Smooth muscle cell (in vitro differentiated cells): ENCODE measurements at regions not wholly inside any gene's neighbourhood (a gene's known extent, or its start where the extent isn't known, plus 50 kb on each side); places are given as distances from the start of the nearest gene placed in this dataset.

Source experiments
- DNase-seq: peaks from one replicate; lab custom pipeline; 2025; ENCODE audit not compliant: unreplicated experiment; lab: John Stamatoyannopoulos, UW
- H2AFZ ChIP-seq: fragments of 200-600 bp; sonication (generic); 2 replicates; pipeline ENCODE4 v1.6.0; 2016; ENCODE audit warnings: antibody characterized with exemption, low read depth, mild to moderate bottlenecking
- H3F3A ChIP-seq: fragments of 200-600 bp; sonication (generic); 2 replicates; pipeline ENCODE4 v1.6.0; 2017; ENCODE audit warnings: antibody characterized with exemption, low read depth
- H3K27ac ChIP-seq: fragments of 200-600 bp; sonication (generic); 2 replicates; pipeline ENCODE4 v1.5.1; 2016; ENCODE audit warnings: low read depth, mild to moderate bottlenecking
- H3K27me3 ChIP-seq: fragments of 200-600 bp; sonication (generic); 2 replicates; pipeline ENCODE4 v1.6.1; 2016; ENCODE audit warnings: low read depth, mild to moderate bottlenecking
- H3K36me3 ChIP-seq: fragments of 200-600 bp; sonication (generic); 2 replicates; pipeline ENCODE4 v1.5.1; 2016; ENCODE audit warnings: low read depth
- H3K4me1 ChIP-seq: fragments of 200-600 bp; sonication (generic); 2 replicates; pipeline ENCODE4 v1.5.1; 2016; ENCODE audit warnings: low read depth
- H3K4me2 ChIP-seq: fragments of 200-600 bp; sonication (generic); 2 replicates; pipeline ENCODE4 v1.6.0; 2016; ENCODE audit warnings: mild to moderate bottlenecking
- H3K4me3 ChIP-seq: fragments of 200-600 bp; sonication (generic); 2 replicates; pipeline ENCODE4 v1.5.1; 2016; ENCODE audit warnings: mild to moderate bottlenecking
- H3K79me2 ChIP-seq: fragments of 200-600 bp; sonication (generic); 2 replicates; pipeline ENCODE4 v1.6.0; 2016; ENCODE audit warnings: low read depth, mild to moderate bottlenecking
- H3K9ac ChIP-seq: fragments of 200-600 bp; sonication (generic); 2 replicates; pipeline ENCODE4 v1.6.0; 2016; ENCODE audit warnings: low read depth
- H3K9me3 ChIP-seq: fragments of 200-600 bp; sonication (generic); replicated peaks from 2 replicates; pipeline ENCODE4 v1.5.1; 2016; ENCODE audit warnings: low read depth
- H4K20me1 ChIP-seq: fragments of 200-600 bp; sonication (generic); 2 replicates; pipeline ENCODE4 v1.6.0; 2016; ENCODE audit warnings: low read depth
- CTCF ChIP-seq: fragments of 200-600 bp; sonication (generic); IDR thresholded peaks from 2 replicates; pipeline ENCODE4 v1.5.1; 2017; ENCODE audit warnings: borderline replicate concordance, mild to moderate bottlenecking, antibody characterized with exemption; ENCODE audit not compliant: insufficient read depth, poor library complexity, severe bottlenecking
- WGBS: methylation state at CpG from one replicate; pipeline ENCODE4 v1.1.7; 2016; ENCODE audit warnings: low lambda C conversion rate; 5-methylcytosine and 5-hydroxymethylcytosine counted together

- Histone ChIP-seq H3K4me1 (no peaks in the 10 kb centered on the region), H3K27me3 (no peaks in the 10 kb centered on the region), H3K27ac (peak overlapping the region; percentile 85), H3F3A (peaks cover 7% of the 10 kb centered on the region), H2AFZ (no peak overlapping the region), H3K9me3 (no peaks in the 10 kb centered on the region), H3K36me3 (no peaks in the 10 kb centered on the region), H3K4me3 (no peak overlapping the region), H3K9ac (no peak overlapping the region), H3K79me2 (no peaks in the 10 kb centered on the region), H3K4me2 (peak overlapping the region; percentile 27), H4K20me1 (no peaks in the 10 kb centered on the region)
- no peak for DNase-seq
- TF ChIP-seq CTCF, result no peak
- 91% methylated on average over 1 of the region's 1 CpG for WGBS
Observed at GRCh38 chr16:80105751-80106150, 435.0 kb upstream of the DYNLRB2 start.

- 57% methylated on average over 5 of the region's 5 CpGs for WGBS
- no peaks in the 10 kb centered on the region for H3K4me1 ChIP-seq
- no peaks in the 10 kb centered on the region for H3K79me2 ChIP-seq
- peak overlapping the region; percentile 27 for H3K9ac ChIP-seq
- H3K4me3 ChIP-seq, result no peak overlapping the region
- DNase-seq, result no peak
- H3F3A ChIP-seq, result peaks cover 7% of the 10 kb centered on the region
- peak overlapping the region; percentile 85 for H3K27ac ChIP-seq
- H3K4me2 ChIP-seq, result peak overlapping the region; percentile 27
- TF ChIP-seq CTCF, result no peak
- no peaks in the 10 kb centered on the region for H3K36me3 ChIP-seq
- H3K9me3 ChIP-seq, result no peaks in the 10 kb centered on the region
- peak overlapping the region; percentile 24 for H2AFZ ChIP-seq
- H3K27me3 ChIP-seq, result no peaks in the 10 kb centered on the region
- H4K20me1 ChIP-seq, result no peaks in the 10 kb centered on the region
Observed at GRCh38 chr16:80105160-80105559, 435.6 kb upstream of the DYNLRB2 start.

GRCh38 chr16:80104401-80104800, 436.4 kb upstream of the DYNLRB2 start:
- TF ChIP-seq CTCF, result no peak
- peak overlapping the region; percentile 85 for H3K27ac ChIP-seq
- no peaks in the 10 kb centered on the region for H3K4me1 ChIP-seq

GRCh38 chr16:80103463-80103862, 437.3 kb upstream of the DYNLRB2 start:
- H3K4me1 ChIP-seq, result no peaks in the 10 kb centered on the region
- no peak overlapping the region for H3K4me3 ChIP-seq
- H2AFZ ChIP-seq, result no peak overlapping the region
- H3K9ac ChIP-seq, result no peak overlapping the region
- H3F3A ChIP-seq, result peaks cover 7% of the 10 kb centered on the region
- H3K4me2 ChIP-seq, result no peak overlapping the region
- H3K9me3 ChIP-seq, result no peaks in the 10 kb centered on the region
- H4K20me1 ChIP-seq, result no peaks in the 10 kb centered on the region
- no peak for DNase-seq
- H3K27ac ChIP-seq, result no peak overlapping the region
- no peaks in the 10 kb centered on the region for H3K79me2 ChIP-seq
- WGBS, result 86% methylated on average over 7 of the region's 7 CpGs
- no peaks in the 10 kb centered on the region for H3K27me3 ChIP-seq
- H3K36me3 ChIP-seq, result no peaks in the 10 kb centered on the region
- no peak for TF ChIP-seq CTCF

More at GRCh38 chr16:80104401-80104800, 436.4 kb upstream of the DYNLRB2 start:
- Histone ChIP-seq H3K27me3 (no peaks in the 10 kb centered on the region), H3K36me3 (no peaks in the 10 kb centered on the region), H3F3A (peaks cover 7% of the 10 kb centered on the region), H2AFZ (peak overlapping the region; percentile 4), H4K20me1 (no peaks in the 10 kb centered on the region), H3K4me2 (peak overlapping the region; percentile 27), H3K79me2 (no peaks in the 10 kb centered on the region), H3K9ac (peak overlapping the region; percentile 27), H3K9me3 (no peaks in the 10 kb centered on the region), H3K4me3 (no peak overlapping the region)
- DNase-seq, result no peak
- WGBS, result 91% methylated on average over 3 of the region's 3 CpGs
